ENCODE measurements at regions not wholly inside any gene's neighbourhood (a gene's known extent, or its start where the extent isn't known, plus 50 kb on each side); places are given as distances from the start of the nearest gene placed in this dataset.

DNA sequence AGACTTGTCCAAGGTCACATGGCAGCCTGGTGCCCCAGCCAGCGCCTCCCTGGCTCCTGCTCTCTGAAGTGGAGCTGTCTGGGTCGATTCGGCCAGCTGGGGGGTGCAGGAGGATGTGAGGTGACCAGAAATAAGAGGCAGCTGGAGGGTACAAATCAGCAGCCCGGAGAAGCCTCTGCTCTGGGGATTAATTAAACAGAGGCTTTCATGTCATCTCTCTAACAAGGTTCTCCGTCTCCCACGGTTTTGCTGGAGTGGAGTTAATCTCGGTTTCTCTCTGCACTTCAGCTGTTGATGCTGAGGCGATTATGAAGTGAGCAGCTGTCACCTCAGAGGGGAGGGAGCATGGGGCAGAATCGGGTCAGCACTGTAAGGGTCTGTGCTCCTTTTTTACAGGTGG is 236.8 kb downstream of the TLE3 start:
- intact Hi-C loops (cut with micrococcal nuclease; ENCODE audit: unreplicated experiment), result no loop called here
- DNase-seq (ENCODE audit: low read depth, low spot score), result no peak
- Histone ChIP-seq H3K27me3 (ENCODE audit: control insufficient read depth, insufficient read depth, low read length) (no peaks in the 10 kb centered on the region), H3K4me1 (ENCODE audit: control insufficient read depth, insufficient read depth, low read length) (no peaks in the 10 kb centered on the region; the same call in 1 of the 2 replicates), H3K36me3 (ENCODE audit: control insufficient read depth, insufficient read depth, low read length) (no peaks in the 10 kb centered on the region), H3K9me3 (ENCODE audit: control insufficient read depth, insufficient read depth, low read depth, low read length) (no peaks in the 10 kb centered on the region), H3K4me3 (ENCODE audit: low read depth in 2 of 2, low read length in 2 of 2) (no peak overlapping the region), H3K27ac (ENCODE audit: low read length) (no peak overlapping the region)
- BruUV-seq (replicated peaks), result no TSS peak
- no peak for ATAC-seq
- POLR2A ChIA-PET, result no interaction called here
- CTCF ChIA-PET, result no interaction called here
- TF ChIP-seq, protein P1, sequence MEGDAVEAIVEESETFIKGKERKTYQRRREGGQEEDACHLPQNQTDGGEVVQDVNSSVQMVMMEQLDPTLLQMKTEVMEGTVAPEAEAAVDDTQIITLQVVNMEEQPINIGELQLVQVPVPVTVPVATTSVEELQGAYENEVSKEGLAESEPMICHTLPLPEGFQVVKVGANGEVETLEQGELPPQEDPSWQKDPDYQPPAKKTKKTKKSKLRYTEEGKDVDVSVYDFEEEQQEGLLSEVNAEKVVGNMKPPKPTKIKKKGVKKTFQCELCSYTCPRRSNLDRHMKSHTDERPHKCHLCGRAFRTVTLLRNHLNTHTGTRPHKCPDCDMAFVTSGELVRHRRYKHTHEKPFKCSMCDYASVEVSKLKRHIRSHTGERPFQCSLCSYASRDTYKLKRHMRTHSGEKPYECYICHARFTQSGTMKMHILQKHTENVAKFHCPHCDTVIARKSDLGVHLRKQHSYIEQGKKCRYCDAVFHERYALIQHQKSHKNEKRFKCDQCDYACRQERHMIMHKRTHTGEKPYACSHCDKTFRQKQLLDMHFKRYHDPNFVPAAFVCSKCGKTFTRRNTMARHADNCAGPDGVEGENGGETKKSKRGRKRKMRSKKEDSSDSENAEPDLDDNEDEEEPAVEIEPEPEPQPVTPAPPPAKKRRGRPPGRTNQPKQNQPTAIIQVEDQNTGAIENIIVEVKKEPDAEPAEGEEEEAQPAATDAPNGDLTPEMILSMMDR (IDR thresholded peaks at IDR 0.05), result no peak
- TF ChIP-seq TCF7L2 (IDR thresholded peaks at IDR 0.05; ENCODE audit: low read depth, low read length), result no peak
- TF ChIP-seq, protein P2, sequence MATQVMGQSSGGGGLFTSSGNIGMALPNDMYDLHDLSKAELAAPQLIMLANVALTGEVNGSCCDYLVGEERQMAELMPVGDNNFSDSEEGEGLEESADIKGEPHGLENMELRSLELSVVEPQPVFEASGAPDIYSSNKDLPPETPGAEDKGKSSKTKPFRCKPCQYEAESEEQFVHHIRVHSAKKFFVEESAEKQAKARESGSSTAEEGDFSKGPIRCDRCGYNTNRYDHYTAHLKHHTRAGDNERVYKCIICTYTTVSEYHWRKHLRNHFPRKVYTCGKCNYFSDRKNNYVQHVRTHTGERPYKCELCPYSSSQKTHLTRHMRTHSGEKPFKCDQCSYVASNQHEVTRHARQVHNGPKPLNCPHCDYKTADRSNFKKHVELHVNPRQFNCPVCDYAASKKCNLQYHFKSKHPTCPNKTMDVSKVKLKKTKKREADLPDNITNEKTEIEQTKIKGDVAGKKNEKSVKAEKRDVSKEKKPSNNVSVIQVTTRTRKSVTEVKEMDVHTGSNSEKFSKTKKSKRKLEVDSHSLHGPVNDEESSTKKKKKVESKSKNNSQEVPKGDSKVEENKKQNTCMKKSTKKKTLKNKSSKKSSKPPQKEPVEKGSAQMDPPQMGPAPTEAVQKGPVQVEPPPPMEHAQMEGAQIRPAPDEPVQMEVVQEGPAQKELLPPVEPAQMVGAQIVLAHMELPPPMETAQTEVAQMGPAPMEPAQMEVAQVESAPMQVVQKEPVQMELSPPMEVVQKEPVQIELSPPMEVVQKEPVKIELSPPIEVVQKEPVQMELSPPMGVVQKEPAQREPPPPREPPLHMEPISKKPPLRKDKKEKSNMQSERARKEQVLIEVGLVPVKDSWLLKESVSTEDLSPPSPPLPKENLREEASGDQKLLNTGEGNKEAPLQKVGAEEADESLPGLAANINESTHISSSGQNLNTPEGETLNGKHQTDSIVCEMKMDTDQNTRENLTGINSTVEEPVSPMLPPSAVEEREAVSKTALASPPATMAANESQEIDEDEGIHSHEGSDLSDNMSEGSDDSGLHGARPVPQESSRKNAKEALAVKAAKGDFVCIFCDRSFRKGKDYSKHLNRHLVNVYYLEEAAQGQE (IDR thresholded peaks at IDR 0.05; ENCODE audit: insufficient read depth in 1 of 2, low read depth in 2 of 2, low read length in 1 of 2), result no peak
- no peak for TF ChIP-seq POLR2AphosphoS5 (IDR thresholded peaks at IDR 0.05; ENCODE audit: low read depth, low read length)
- TF ChIP-seq SIN3A (IDR thresholded peaks at IDR 0.05; ENCODE audit: borderline replicate concordance, insufficient read depth, low read depth, low read length), result no peak
- in situ Hi-C loops (cut with HindIII; ENCODE audit: low pct_unique_long_range_greater_than_20kb, low sequenced_read_pairs), result no loop called here

DNA sequence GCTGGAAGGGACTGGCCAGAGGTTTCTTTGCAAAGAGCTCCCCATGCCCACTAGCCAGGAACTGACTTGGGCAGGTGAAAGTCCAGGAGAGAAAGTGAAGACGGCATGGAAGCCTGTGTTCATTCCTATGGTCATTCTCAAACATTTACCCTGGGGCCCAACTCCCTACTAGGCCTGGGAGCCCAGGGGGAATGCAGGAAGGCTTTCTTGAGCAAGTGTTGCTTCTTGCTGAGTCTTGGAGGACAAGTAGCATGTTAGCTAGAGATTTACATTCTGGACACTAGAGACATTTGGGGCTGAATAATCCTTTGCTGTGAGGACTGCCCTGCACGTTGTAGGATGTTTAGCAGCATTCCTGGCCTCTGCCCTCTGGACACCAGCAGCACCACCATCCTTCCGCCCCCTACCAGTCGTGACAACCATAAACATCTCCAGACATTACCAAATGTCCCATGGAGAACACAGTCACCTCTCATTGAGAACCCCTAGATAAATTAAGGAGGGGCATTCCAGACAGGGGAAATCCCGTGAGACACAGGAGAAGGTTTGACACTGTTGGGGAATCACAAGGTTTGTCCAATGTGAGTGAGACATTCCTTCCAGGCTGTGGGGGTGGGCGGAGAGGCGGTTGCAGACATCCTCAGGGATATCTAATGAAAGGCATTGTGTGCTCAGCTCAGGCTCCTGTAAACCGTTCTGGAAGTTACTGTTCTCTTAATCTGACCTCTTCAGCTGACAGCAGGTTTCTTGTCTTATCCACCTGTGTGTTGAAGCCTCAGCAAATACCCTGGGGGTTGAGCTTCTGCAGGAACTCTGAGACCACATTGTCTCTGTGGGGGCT is 236.2 kb downstream of the TLE3 start:
- CTCF ChIA-PET, result no interaction called here
- in situ Hi-C loops (cut with HindIII; ENCODE audit: low pct_unique_long_range_greater_than_20kb, low sequenced_read_pairs), result no loop called here
- H3K27me3 ChIP-seq (ENCODE audit: control insufficient read depth, insufficient read depth, low read length), result no peaks in the 10 kb centered on the region
- no peak overlapping the region for H3K4me3 ChIP-seq (ENCODE audit: low read depth in 2 of 2, low read length in 2 of 2)
- H3K36me3 ChIP-seq (ENCODE audit: control insufficient read depth, insufficient read depth, low read length), result no peaks in the 10 kb centered on the region
- TF ChIP-seq SIN3A (IDR thresholded peaks at IDR 0.05; ENCODE audit: borderline replicate concordance, insufficient read depth, low read depth, low read length), result no peak
- no peak for TF ChIP-seq TCF7L2 (IDR thresholded peaks at IDR 0.05; ENCODE audit: low read depth, low read length)
- TF ChIP-seq, protein P1 (IDR thresholded peaks at IDR 0.05), result no peak
- TF ChIP-seq, protein P2 (IDR thresholded peaks at IDR 0.05; ENCODE audit: insufficient read depth in 1 of 2, low read depth in 2 of 2, low read length in 1 of 2), result no peak
- TF ChIP-seq POLR2AphosphoS5 (IDR thresholded peaks at IDR 0.05; ENCODE audit: low read depth, low read length), result no peak
- no peaks in the 10 kb centered on the region for H3K9me3 ChIP-seq (ENCODE audit: control insufficient read depth, insufficient read depth, low read depth, low read length)
- POLR2A ChIA-PET, result interaction anchor here (0.6 kb wide), 1 partner anchor 9 kb away, joined by 7 read pairs; no protein-coding TSS in a partner anchor
- no peaks in the 10 kb centered on the region; the same call in 1 of the 2 replicates for H3K4me1 ChIP-seq (ENCODE audit: control insufficient read depth, insufficient read depth, low read length)
- peak; percentile 48; the same call in 1 of the 2 replicates for ATAC-seq
- no peak for DNase-seq (ENCODE audit: low read depth, low spot score)
- BruUV-seq (replicated peaks), result no TSS peak
- intact Hi-C loops (cut with micrococcal nuclease; ENCODE audit: unreplicated experiment), result no loop called here
- H3K27ac ChIP-seq (ENCODE audit: low read length), result no peak overlapping the region
